ENCODE measurements at regions not wholly inside any gene's neighbourhood (a gene's known extent, or its start where the extent isn't known, plus 50 kb on each side); places are given as distances from the start of the nearest gene placed in this dataset.
A peak's percentile ranks its signal among the peaks of the same experiment; 100 is the strongest.

DNA sequence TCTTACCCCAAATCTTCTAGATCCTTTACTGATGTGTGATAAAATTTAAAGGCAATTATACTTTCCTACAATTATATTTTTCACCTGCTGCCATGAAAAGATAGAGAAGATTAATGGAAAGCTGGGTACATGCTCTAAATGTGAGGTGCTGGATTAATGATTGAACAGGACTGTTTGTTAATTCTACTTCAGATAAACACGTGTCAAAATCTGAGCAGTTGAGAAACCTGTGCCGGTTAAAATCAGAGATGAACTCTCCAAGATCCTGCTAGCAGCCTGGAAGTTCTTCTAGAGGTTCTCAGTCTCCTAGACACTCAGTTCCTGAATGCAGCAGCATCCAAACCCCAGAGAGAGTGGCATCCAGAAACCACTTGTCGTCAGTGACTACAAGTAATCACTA is 69.2 kb downstream of the INHBA start:
- no peak for DNase-seq

DNA sequence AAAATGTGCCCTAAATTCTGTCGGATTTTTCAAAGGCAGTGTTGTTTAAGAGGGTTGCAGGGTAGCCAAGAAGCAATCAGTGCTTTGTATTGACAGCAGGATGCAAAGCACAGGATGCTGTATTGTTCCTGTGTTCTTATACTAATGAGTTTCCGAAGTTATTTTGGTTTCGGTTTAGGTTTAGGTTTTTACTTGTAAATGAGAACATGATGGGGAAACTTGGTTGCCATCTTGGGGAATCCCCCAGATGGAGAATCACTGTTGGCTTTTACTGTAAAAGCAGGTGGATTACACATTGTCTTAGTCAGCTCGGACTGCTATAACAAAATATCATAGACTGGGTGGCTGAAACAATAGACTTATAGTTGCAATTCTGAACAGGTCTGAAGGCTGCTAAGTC is 72.1 kb downstream of the INHBA start:
- no peak for DNase-seq

DNA sequence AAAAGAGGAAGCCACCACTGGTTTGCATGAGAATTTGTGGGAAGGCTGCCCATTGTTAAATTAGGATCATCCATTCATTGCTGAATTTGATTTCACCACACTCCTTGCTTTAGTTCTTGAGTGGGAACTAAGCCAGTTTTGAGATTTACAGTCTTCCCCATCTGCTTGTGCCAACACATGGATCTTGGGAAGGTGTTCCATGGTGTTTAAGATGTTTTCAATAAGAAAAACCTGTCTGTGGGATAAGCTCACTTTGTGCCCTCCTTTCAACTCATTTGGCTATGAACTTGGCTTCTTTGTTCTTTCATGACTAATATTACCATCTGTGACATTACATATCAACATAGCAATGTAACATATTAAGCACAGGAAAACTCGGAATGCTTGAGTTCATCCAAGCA is 73.2 kb downstream of the INHBA start:
- DNase-seq, result no peak

DNA sequence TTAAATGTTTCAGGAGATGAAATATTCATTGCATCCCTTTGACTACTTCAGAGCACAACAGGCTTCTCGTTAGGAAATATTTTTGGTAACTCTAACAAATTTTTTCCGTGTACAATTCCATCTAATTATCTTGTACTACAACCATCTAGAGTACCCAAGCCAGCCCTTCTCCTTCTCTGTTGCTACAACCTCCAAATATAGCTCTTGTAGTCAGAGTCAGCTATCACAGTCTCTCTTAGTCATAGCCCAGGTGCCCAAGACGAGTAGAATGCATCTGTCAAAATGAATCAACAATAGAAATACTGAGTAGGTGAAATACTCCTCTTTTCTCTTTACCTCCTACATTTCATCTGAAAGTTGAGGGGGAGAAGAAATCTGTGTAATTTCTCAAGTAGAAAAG is 74.0 kb downstream of the INHBA start:
- DNase-seq, result no peak

DNA sequence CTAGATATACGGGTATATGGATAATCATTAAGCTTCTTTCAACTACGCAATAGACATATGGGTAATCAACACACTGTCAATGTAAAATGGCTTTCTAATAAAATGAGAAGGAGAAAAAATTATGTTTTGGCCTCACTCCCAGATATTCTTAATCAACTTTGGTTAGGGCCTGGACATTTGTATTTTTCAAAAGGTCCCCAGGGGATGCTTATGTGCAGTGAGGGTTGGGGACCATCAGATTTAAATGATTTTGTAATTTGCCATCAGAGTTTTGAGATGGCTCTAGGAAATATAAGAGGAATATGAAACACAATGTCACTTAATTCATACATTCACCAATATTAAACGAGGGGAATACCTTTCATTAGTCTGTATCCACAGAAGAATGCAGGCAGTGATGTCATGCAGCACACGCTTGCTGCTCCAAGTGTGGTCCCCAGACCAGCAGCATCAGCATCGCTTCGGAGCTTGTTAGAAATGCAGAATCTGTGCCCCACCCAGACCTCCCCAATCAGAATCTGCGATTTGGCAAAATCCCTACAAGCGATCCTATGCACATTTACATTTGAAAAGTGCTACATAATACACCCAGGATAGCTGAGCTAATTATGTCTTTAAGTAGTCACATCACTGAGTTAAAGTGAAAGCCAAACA is 75.1 kb downstream of the INHBA start:
- no peak for DNase-seq

DNA sequence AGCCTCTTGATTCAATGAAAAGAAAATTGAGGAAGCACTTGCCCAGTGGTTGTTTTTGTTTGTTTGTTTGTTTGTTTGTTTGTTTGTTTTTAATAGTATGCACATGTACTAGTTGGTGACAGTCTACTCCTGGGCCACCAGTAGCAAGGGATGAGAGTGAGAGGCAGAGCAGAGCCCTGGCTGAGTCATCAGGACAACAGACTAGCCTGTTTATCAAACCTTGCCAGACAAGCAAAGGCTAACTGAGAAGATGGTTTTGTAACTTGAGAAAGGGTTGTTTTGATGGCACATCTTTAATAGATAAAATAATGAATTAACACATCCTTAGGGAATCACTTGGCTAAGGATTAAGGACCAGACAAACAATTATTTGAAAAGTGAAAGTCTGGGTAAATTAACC is 78.1 kb downstream of the INHBA start:
- peak; percentile 42 for DNase-seq

DNA sequence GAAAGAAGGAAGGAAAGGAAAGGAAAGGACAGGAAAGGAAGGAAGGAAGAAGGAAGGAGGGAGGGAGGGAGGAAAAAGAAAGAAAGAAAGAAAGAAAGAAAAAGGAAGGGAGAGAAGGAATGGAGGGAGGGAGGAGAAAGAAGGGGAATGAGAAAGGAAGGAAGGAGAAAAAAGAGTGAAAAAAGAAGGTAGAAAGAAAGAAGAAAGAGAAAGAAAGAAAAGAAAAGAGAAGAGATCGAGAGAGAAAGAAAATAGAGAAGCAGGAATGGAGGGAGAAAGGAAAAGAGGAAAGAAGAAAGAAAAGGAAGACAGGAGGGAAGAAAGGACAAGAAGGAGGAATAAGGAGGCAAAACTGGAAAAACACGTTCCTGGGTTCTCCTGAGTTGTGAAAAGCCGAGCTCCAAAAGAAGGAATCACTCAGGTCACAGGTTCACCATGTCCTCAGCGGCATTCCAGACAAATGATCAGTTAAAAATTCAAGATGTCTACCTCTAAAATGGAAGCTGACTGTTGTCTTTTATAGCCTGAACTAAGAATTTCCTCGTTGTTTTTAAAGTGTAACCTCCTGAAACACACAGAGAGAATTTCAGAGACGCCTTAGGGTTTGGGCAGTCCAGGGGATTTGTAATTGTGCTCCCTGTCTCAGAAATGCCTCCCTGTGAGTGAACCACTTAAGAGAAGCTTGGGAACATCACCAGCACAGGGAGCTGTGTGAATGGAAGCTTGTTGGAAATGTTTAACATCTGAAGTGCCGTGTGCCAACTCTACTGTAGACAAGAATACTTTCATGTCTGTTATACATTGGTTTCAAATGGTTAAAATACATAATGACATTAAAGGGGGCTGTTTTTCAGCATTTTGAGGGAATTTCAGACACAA is 80.7 kb downstream of the INHBA start:
- DNase-seq, result no peak

DNA sequence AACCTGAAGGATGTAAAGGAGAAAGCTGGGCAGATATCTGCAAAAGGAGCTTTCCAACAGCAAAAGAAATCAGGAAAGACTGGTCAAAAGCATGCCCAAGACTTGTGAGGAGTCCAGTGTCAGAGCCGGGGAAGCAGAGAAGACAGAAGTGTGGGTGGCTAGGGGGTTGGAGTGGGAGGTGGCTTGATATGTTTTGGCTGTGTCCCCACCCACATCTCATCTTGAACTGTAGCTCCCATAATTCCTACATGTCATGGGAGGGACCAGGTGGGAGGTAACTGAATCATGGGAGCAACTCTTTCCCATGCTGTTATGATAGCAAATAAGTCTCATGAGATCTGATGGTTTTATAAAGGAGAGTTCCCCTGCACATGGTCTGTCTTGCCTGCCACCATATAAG is 84.9 kb downstream of the INHBA start:
- DNase-seq, result no peak

DNA sequence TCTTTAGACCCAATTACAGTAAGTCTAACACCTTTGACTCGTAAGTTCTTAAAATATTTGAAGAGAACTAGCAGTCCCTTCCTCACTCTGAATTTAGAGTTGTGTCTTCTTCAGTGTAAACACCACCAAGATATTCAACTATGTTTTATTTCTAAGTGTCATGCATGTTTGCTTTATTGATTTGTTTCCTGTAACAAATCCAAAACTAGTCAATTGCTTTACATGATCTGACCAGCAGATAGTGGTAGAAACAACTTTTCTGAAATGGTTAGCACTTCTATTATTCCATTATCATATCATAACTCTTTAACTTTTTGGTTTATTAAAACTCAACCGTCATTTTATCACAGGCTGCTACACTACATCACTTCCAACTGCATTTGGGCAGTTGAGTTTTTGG is 90.1 kb downstream of the INHBA start:
- no peak for DNase-seq

DNA sequence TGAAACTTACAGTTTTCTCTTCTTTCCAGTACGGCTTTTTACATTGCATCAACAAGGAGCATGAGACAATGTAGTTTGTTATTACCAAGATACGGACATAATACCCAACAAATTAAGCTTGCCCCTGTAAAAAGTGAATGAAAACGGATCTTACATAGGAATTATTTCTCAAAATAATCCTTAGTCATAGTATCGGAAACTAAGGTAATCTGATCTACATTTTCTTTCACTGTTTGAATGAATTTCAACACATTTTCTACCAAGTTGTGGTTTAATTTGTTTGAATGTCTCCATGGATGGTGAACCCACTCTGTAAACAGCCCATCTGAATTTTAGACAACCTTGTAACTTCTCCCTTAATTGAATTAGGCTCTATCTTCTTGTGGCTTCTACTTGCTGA is 90.5 kb downstream of the INHBA start:
- DNase-seq, result no peak

DNA sequence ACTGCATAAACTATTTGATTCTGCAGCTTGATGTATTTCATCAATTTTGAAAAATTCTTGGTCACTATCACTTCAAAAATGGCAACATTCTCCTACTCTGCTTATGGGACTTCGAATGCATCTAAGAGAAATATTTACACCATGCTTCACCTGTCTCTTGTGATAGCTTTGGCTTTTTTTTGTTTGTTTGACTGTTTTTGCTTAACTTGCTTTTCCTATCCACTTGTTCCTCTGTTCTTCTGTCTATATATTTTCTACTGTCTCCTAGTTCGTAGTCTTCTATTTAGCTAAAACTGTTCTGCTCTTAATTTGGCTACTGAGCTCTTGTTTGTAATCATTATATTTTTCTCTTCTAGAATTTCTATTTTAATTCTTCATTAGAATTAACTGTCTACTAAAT is 94.4 kb downstream of the INHBA start:
- no peak for DNase-seq

DNA sequence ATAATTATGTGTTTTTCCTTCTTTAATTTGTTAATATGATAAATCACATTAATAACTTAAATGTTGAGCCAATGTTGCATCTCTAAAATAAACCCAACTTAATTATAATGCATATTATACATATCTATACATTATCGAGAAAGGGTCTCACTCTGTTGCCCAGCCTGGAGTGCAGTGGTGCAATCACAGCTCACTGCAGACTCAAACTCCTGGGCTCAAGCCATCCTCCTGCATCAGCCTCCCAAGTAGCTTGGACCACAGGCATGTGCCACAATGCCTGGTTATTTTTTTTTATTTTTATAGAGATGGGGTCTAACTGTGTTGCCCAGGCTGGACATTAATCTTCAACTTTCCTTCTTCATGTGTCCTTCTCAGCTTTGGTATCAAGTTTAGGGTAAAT is 98.9 kb downstream of the INHBA start:
- no peak for DNase-seq

DNA sequence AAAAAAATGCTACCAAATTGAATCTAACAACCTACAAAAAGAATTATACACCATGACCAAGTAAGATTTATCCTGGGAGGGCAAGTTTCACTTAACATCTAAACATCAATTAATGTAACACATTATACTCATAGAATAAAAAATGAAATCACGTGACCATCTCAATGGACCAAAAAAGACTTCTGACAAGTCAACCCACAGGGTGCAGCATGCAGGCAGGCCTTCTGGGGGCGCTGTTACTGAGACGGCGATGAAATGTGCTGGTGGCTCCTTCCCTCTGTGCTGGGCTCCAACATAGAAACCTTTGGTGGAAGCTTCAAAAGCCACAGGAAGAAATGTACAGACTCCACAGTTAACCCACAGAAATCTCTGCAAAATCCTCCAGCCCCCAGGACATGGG is 103.1 kb downstream of the INHBA start:
- no peak for DNase-seq

DNA sequence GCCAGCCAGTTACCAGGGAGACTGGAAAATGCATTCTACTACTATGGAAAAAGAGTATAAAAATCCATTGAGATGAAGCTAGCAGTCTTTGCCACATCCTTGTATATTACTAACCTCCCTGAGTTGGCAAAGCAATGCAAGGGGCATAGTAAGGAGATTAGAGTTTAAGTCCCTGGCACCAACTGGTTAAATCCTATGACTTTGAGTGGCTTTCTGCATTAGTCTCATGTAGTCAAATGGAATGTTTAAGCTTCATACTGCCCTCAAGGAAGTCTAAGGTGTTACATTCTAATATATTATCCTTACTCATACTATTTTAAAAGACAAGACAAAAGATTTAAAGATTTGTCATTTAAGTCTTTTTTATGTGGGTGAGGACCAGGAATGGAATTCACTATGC is 110.1 kb downstream of the INHBA start:
- no peak for DNase-seq

DNA sequence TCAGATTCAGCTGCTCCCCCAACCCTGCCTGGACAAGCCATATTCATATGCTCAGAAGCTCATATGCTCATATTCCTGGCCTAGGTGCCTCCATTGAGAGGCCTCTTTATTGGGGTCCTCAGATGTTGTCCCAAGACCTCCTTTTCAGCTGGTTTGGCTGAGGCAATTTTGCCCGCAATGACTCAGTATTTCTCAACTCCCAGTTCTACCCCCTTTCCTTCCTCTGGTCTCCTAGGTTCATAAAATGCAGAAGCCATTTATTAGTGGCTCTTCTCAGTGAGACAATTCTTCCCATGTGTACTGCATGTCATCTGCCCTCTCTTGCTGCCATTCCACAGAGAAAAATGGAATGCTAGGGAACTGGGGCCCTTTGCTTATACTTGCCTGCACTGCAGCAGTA is 110.7 kb downstream of the INHBA start:
- DNase-seq, result no peak

DNA sequence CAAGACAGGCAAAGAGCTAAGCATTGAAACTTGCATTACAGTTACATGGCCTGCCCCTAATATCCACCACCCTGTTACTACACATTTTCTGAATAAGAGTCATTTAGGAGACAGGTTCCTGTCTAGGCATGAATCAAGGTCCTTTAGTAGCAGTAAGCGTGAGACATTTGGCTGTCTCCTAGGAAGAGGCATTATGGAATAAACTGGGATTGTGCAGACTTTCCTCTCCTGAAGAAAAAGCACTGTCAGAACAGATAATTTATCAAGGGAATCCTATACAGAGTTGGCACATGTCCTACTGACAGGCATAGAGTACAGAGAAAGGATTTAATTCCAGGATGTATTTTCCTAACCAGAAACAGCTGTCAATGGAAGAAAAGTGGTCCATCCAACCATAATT is 111.9 kb downstream of the INHBA start:
- no peak for DNase-seq

DNA sequence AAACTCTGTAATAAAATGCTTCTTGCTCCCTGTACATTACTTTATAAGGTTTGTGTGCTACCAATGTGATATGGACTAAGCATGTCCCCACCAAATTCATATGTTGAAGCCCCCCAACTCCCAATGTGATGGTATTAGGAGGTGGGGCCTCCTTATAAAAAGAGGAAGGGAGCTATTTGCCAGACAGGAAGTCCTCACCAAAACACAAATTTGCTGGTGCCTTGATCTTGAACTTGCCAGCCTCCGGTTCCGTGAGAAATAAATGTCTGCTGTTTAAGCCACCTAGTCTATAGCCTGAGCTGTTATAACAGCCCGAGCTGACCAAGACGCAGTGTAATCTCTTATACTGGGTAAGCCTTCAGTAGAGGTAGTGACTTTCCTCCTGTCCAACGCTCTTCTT is 114.5 kb downstream of the INHBA start:
- no peak for DNase-seq

DNA sequence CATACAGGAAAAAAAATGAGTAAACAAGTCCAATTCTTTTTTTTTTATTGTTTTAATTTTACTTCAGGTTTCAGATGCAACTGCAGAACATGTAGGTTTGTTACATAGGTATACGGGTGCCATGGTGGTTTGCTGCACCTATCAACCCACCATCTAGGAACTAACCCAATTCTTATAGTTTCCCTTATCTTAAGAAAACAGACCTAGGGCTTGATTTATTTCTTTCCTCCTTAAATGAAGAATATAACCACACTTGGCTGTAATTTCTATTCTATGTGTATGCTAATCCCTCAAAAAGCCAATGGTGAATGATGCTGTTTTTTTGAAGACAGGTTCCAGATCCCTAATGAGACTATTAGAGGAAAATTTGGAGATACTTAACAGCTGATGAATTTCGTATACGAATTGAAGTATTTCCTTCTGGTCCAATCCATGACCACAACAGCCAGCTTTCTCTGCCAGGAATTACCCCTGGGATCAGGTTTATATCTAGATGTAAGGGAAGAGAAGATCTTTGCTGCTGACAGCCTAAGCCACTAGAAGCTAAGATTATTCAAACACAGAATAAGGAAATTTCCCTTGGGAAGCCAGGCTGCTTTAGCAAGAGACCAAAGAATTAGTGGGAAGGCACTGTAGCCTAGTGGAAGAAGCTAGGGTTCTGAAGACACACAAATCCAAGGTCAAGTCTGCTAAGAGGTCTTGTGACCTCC is 115.8 kb downstream of the INHBA start:
- DNase-seq, result no peak

DNA sequence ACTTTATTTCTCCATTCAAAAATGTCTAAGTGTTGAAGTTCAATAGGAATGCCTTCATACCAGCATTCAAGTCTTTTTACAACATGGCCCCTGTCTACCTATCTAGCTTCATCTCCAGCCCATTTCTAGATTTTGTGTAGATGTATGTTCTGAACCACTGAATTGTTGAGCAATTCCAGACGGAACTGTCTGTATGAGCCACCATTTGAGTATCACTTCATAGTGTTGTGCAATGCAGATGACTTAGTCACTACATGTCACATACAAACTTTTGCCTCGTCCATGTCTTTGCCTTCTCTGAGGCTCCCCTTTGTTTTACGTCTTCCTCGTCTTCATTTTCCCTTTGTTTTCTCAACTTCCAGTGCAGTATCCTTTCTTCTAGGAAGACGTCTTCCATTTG is 118.1 kb downstream of the INHBA start:
- no peak for DNase-seq

DNA sequence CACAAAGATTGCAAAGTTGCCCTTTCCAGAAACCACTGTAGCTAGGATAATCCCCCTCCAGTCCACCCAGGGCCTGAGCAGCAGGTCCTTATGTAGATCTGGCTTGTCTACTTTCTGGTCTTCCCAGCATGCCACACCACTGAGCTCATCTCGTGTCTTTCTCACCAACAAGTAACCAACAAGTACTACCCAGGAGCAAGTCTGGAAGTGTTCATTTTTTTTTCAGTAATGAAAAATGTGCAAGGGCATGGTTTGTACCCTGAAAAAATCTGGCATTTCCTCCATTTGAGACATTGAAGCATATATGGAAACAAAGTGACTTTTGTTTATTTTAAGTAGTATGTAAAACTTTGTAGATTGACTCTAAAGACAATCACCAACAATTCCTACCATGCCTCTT is 120.8 kb downstream of the INHBA start:
- no peak for DNase-seq

DNA sequence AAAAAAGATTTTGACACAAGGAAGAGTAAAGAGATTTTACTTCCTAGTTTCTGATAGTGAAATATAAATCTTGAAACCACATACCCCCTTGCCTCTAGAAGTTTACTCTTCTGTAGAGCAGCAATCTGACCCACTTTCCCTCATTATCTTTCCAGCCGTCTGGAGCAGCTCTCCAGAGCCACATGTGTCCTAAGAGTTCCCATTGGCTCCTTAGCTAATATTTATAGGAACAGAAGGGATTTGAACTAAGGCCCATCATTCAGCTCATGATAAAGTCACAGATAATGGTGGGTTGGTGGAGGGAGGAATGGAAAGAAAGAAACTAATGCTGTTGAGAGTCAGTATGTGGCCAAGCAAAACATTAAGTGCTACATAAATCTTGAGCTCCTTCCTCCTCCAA is 121.8 kb downstream of the INHBA start:
- no peak for DNase-seq

DNA sequence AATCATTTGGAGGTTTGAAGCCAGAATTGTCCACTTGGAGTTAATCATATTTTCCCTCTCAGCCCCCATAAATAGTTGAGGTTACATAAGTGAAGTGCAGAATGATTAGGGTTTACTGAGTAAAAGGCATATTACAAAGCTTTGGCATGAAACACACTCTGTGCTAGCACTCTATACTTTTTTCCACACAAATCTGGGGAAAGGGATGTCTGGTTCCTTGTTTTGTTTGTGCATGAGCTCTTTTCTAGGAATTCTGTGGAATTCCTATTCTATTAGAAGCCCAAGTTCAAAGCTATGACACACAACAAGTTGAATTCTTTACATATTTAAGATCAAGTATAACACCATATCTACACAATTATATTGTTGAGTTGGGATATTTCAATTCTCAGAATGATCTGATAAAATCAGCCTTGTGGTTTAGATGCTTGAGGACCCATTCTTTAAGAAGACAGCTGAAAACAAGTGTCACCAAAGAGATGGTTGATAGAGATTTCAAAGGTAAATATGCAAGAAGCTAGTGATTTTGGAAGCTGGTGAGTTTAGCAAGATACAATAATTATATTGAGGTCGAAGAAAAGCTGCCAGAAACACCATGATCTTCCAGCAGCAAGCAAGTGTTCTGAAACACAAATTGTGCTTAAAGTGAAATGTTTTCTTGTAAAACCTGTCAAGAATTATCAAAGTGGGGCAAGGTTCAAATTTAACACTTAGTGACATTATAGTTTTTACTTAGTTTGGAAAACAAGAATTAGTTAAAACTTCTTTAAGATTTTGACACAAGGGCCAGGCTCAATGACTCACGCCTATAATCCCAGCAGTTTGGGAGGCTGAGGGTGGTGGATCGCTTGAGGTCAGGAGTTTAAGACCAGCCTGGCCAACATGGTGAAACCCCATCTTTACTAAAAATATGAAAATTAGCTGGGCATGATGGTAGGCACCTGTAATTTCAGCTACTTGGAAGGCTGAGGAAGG is 122.6 kb downstream of the INHBA start:
- no peak for DNase-seq

DNA sequence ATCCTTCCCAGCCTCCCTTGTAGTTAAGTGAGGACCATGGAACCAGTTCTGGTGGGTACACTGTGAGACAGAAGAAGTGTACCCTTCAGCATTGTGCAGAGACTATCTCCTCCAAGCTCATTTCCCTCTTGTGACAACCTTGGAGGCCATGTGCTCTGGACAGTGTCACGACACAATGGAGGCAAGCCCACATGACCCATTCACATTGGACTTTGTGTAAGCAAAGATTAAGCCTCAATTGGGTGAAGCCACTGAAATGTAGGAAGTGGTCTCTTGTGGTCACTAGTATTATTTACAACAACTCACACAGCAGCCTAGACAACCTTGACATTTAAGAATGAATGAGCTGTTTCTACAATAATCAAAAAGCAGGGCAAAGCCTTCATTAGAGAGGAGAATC is 124.2 kb downstream of the INHBA start:
- DNase-seq, result peak; percentile 14
